Activated T-cell treated with anti-CD3 and anti-CD28 coated beads, Interleukin-2, amount 50 U/mL, for 24 hours (primary cell): ENCODE measurements at regions not wholly inside any gene's neighbourhood (a gene's known extent, or its start where the extent isn't known, plus 50 kb on each side); places are given as distances from the start of the nearest gene placed in this dataset.
A peak's percentile ranks its signal among the peaks of the same experiment; 100 is the strongest.

ENCODE experiments used
- DNase-seq: peaks from one replicate; pipeline ENCODE4 v3.0.0-alpha.2; 2020
- H3K27ac Mint-ChIP-seq: 2 replicates; pipeline ENCODE4 v1.8.0; 2020; ENCODE audit warnings: mild to moderate bottlenecking, mixed read lengths
- H3K27me3 Mint-ChIP-seq: 2 replicates; pipeline ENCODE4 v1.8.0; 2020; ENCODE audit warnings: mixed read lengths
- H3K36me3 Mint-ChIP-seq: 2 replicates; pipeline ENCODE4 v1.8.0; 2020; ENCODE audit warnings: low read depth, mixed read lengths
- H3K4me1 Mint-ChIP-seq: 2 replicates; pipeline ENCODE4 v1.8.0; 2020; ENCODE audit warnings: low read depth, mixed read lengths
- H3K4me3 Mint-ChIP-seq: 2 replicates; pipeline ENCODE4 v1.8.0; 2020; ENCODE audit warnings: mild to moderate bottlenecking, moderate library complexity, mixed read lengths
- H3K9me3 Mint-ChIP-seq: 2 replicates; pipeline ENCODE4 v1.8.0; 2020; ENCODE audit warnings: mixed read lengths

- peak; percentile 69 for DNase-seq
- peaks cover 10% of the 10 kb centered on the region for H3K36me3 Mint-ChIP-seq
- H3K27me3 Mint-ChIP-seq = no peaks in the 10 kb centered on the region
- peaks cover 3% of the 10 kb centered on the region for H3K9me3 Mint-ChIP-seq
- peak overlapping the region; percentile 91 for H3K27ac Mint-ChIP-seq
- H3K4me1 Mint-ChIP-seq = peaks cover 23% of the 10 kb centered on the region
- peak overlapping the region; percentile 79 for H3K4me3 Mint-ChIP-seq
Measured at GRCh38 chr6:26241033-26241895, 123.7 kb upstream of the BTN3A2 start.

- H3K4me1 Mint-ChIP-seq = peaks cover 23% of the 10 kb centered on the region
- H3K36me3 Mint-ChIP-seq = peaks cover 10% of the 10 kb centered on the region
- peaks cover 3% of the 10 kb centered on the region for H3K9me3 Mint-ChIP-seq
- H3K4me3 Mint-ChIP-seq = no peak overlapping the region
- no peaks in the 10 kb centered on the region for H3K27me3 Mint-ChIP-seq
- DNase-seq = no peak
- H3K27ac Mint-ChIP-seq = no peak overlapping the region
Measured at GRCh38 chr6:26243132-26243531, 121.9 kb upstream of the BTN3A2 start.

GRCh38 chr6:26243752-26244151 lies 121.2 kb upstream of the BTN3A2 start:
- H3K4me1 Mint-ChIP-seq = peaks cover 25% of the 10 kb centered on the region
- no peaks in the 10 kb centered on the region for H3K27me3 Mint-ChIP-seq
- H3K9me3 Mint-ChIP-seq = peaks cover 3% of the 10 kb centered on the region
- no peak overlapping the region for H3K27ac Mint-ChIP-seq
- peaks cover 10% of the 10 kb centered on the region for H3K36me3 Mint-ChIP-seq
- H3K4me3 Mint-ChIP-seq = no peak overlapping the region
- no peak for DNase-seq

GRCh38 chr6:26246058-26246457 lies 118.9 kb upstream of the BTN3A2 start:
- no peak overlapping the region for H3K27ac Mint-ChIP-seq
- H3K4me1 Mint-ChIP-seq = peaks cover 27% of the 10 kb centered on the region
- H3K27me3 Mint-ChIP-seq = no peaks in the 10 kb centered on the region
- peaks cover 3% of the 10 kb centered on the region for H3K9me3 Mint-ChIP-seq
- DNase-seq = no peak
- H3K36me3 Mint-ChIP-seq = peaks cover 12% of the 10 kb centered on the region
- H3K4me3 Mint-ChIP-seq = no peak overlapping the region

GRCh38 chr6:26246553-26246952 lies 118.4 kb upstream of the BTN3A2 start:
- Mint-ChIP-seq H3K27me3 (no peaks in the 10 kb centered on the region), H3K9me3 (peaks cover 3% of the 10 kb centered on the region), H3K27ac (no peak overlapping the region), H3K4me3 (no peak overlapping the region), H3K4me1 (peaks cover 28% of the 10 kb centered on the region), H3K36me3 (peaks cover 14% of the 10 kb centered on the region)
- DNase-seq = no peak

GRCh38 chr6:26249707-26249956 lies 115.4 kb upstream of the BTN3A2 start:
- Mint-ChIP-seq H3K36me3 (peaks cover 26% of the 10 kb centered on the region), H3K4me3 (peak overlapping the region; percentile 87), H3K4me1 (peaks cover 41% of the 10 kb centered on the region), H3K27me3 (no peaks in the 10 kb centered on the region), H3K27ac (peak overlapping the region; percentile 99), H3K9me3 (no peaks in the 10 kb centered on the region)
- no peak for DNase-seq

- Mint-ChIP-seq H3K27ac (peak overlapping the region; percentile 99), H3K36me3 (peaks cover 26% of the 10 kb centered on the region), H3K9me3 (no peaks in the 10 kb centered on the region), H3K27me3 (no peaks in the 10 kb centered on the region), H3K4me3 (peak overlapping the region; percentile 87), H3K4me1 (peaks cover 43% of the 10 kb centered on the region)
- DNase-seq = peak; percentile 78
Measured at GRCh38 chr6:26249957-26250697, 114.9 kb upstream of the BTN3A2 start.

- no peaks in the 10 kb centered on the region for H3K9me3 Mint-ChIP-seq
- H3K36me3 Mint-ChIP-seq = peaks cover 26% of the 10 kb centered on the region
- no peaks in the 10 kb centered on the region for H3K27me3 Mint-ChIP-seq
- H3K4me1 Mint-ChIP-seq = peaks cover 42% of the 10 kb centered on the region
- peak overlapping the region; percentile 87 for H3K4me3 Mint-ChIP-seq
- H3K27ac Mint-ChIP-seq = peak overlapping the region; percentile 99
- no peak for DNase-seq
Measured at GRCh38 chr6:26250698-26251044, 114.3 kb upstream of the BTN3A2 start.

GRCh38 chr6:26251354-26252076 lies 113.5 kb upstream of the BTN3A2 start:
- Mint-ChIP-seq H3K36me3 (peaks cover 26% of the 10 kb centered on the region), H3K4me1 (peaks cover 42% of the 10 kb centered on the region)

GRCh38 chr6:26252077-26252472 lies 112.9 kb upstream of the BTN3A2 start:
- DNase-seq = no peak
- H3K27me3 Mint-ChIP-seq = no peaks in the 10 kb centered on the region
- peaks cover 42% of the 10 kb centered on the region for H3K4me1 Mint-ChIP-seq
- H3K4me3 Mint-ChIP-seq = peak overlapping the region; percentile 87
- H3K36me3 Mint-ChIP-seq = peaks cover 26% of the 10 kb centered on the region
- H3K27ac Mint-ChIP-seq = peak overlapping the region; percentile 93
- no peaks in the 10 kb centered on the region for H3K9me3 Mint-ChIP-seq

More at GRCh38 chr6:26251354-26252076, 113.5 kb upstream of the BTN3A2 start:
- Mint-ChIP-seq H3K9me3 (no peaks in the 10 kb centered on the region), H3K27ac (peak overlapping the region; percentile 93), H3K27me3 (no peaks in the 10 kb centered on the region), H3K4me3 (peak overlapping the region; percentile 87)
- peak; percentile 79 for DNase-seq

- H3K9me3 Mint-ChIP-seq = no peaks in the 10 kb centered on the region
- H3K4me1 Mint-ChIP-seq = peaks cover 35% of the 10 kb centered on the region
- no peaks in the 10 kb centered on the region for H3K27me3 Mint-ChIP-seq
- H3K36me3 Mint-ChIP-seq = peaks cover 24% of the 10 kb centered on the region
- DNase-seq = no peak
- H3K4me3 Mint-ChIP-seq = no peak overlapping the region
- H3K27ac Mint-ChIP-seq = peak overlapping the region; percentile 38
Measured at GRCh38 chr6:26254724-26255123, 110.3 kb upstream of the BTN3A2 start.

- Mint-ChIP-seq H3K27me3 (no peaks in the 10 kb centered on the region), H3K27ac (no peak overlapping the region), H3K36me3 (peaks cover 7% of the 10 kb centered on the region), H3K9me3 (no peaks in the 10 kb centered on the region), H3K4me1 (peaks cover 14% of the 10 kb centered on the region), H3K4me3 (no peak overlapping the region)
- no peak for DNase-seq
Measured at GRCh38 chr6:26257272-26257671, 107.7 kb upstream of the BTN3A2 start.

GRCh38 chr6:26258212-26258977 lies 106.6 kb upstream of the BTN3A2 start:
- Mint-ChIP-seq H3K27me3 (no peaks in the 10 kb centered on the region), H3K36me3 (no peaks in the 10 kb centered on the region), H3K9me3 (no peaks in the 10 kb centered on the region), H3K27ac (no peak overlapping the region), H3K4me3 (no peak overlapping the region), H3K4me1 (peaks cover 4% of the 10 kb centered on the region)
- no peak for DNase-seq

GRCh38 chr6:26260110-26260637 lies 104.8 kb upstream of the BTN3A2 start:
- no peaks in the 10 kb centered on the region for H3K27me3 Mint-ChIP-seq
- no peaks in the 10 kb centered on the region for H3K4me1 Mint-ChIP-seq
- no peak for DNase-seq
- no peak overlapping the region for H3K4me3 Mint-ChIP-seq
- no peak overlapping the region for H3K27ac Mint-ChIP-seq
- H3K36me3 Mint-ChIP-seq = no peaks in the 10 kb centered on the region
- no peaks in the 10 kb centered on the region for H3K9me3 Mint-ChIP-seq
